Duodenal mucosa (tissue), 2 donors: ENCODE measurements at regions not wholly inside any gene's neighbourhood (a gene's known extent, or its start where the extent isn't known, plus 50 kb on each side); places are given as distances from the start of the nearest gene placed in this dataset.

Experiments
- H3K27ac ChIP-seq: one replicate; pipeline ENCODE4 v1.7.0; 2013; ENCODE audit warnings: low read depth, low read length
- H3K27me3 ChIP-seq, 2 donors: one replicate each; pipeline ENCODE4 v1.7.0; 2013; ENCODE audit warnings: low read length in 2 of 2, control low read depth in 1 of 2; ENCODE audit not compliant: insufficient read depth in 2 of 2, control insufficient read depth in 1 of 2
- H3K36me3 ChIP-seq, 2 donors: one replicate each; pipeline ENCODE4 v1.7.0; 2013; ENCODE audit warnings: low read length in 2 of 2, control low read depth in 1 of 2; ENCODE audit not compliant: insufficient read depth in 2 of 2, control insufficient read depth in 1 of 2
- H3K4me1 ChIP-seq, 2 donors: one replicate each; pipeline ENCODE4 v1.7.0; 2013; ENCODE audit warnings: low read length in 2 of 2, control low read depth in 1 of 2; ENCODE audit not compliant: insufficient read depth in 2 of 2, control insufficient read depth in 1 of 2
- H3K4me3 ChIP-seq, 2 donors: one replicate each; pipeline ENCODE4 v1.7.0; 2013; ENCODE audit warnings: low read length in 2 of 2, low read depth in 1 of 2
- H3K9ac ChIP-seq, 2 donors: one replicate each; pipeline ENCODE4 v1.7.0; 2013; ENCODE audit warnings: low read length in 2 of 2, low read depth in 1 of 2
- H3K9me3 ChIP-seq, 2 donors: one replicate each; pipeline ENCODE4 v1.7.0; 2013; ENCODE audit warnings: low read length in 2 of 2, control low read depth in 1 of 2; ENCODE audit not compliant: control insufficient read depth in 1 of 2

DNA sequence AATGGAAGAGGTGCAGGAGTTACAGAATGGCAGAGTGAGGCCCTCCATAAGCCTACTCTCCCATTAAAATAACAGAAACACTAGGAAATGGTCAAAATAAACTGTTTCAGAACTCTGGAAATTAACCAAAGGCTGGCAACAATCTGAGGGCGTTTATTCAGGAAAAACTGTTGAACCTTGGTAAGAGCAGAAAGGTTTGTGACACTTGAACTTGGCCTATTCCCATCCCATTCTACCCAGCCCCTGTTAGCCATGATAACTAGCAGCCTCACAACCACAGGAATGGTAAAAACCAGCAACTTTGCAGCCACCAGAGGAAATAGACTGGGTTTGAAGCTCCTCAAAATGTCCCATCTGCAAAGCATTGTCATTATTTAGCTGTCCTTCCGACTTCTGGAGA is 256.8 kb downstream of the RHOU start:
- Histone ChIP-seq H3K27me3 (no peaks in the 10 kb centered on the region), H3K4me3 (no peak overlapping the region), H3K9me3 (no peaks in the 10 kb centered on the region), H3K27ac (no peak overlapping the region), H3K4me1 (peaks cover 5 to 11% of the 10 kb centered on the region in 2 donors), H3K36me3 (no peaks in the 10 kb centered on the region), H3K9ac (no peak overlapping the region)

GRCh38 chr1:228992907-228993535 is 257.7 kb downstream of the RHOU start:
- H3K27ac ChIP-seq = no peak overlapping the region
- no peak overlapping the region for H3K4me3 ChIP-seq
- no peaks in the 10 kb centered on the region for H3K36me3 ChIP-seq
- H3K4me1 ChIP-seq = peaks cover 5 to 11% of the 10 kb centered on the region in 2 donors
- H3K27me3 ChIP-seq = no peaks in the 10 kb centered on the region
- H3K9me3 ChIP-seq = no peaks in the 10 kb centered on the region
- no peak overlapping the region for H3K9ac ChIP-seq

GRCh38 chr1:228994676-228995594 is 259.7 kb downstream of the RHOU start:
- H3K9me3 ChIP-seq = no peaks in the 10 kb centered on the region
- no peak overlapping the region for H3K4me3 ChIP-seq
- H3K27me3 ChIP-seq = no peaks in the 10 kb centered on the region
- no peak overlapping the region for H3K9ac ChIP-seq
- no peak overlapping the region for H3K27ac ChIP-seq
- H3K4me1 ChIP-seq = peaks cover 5 to 11% of the 10 kb centered on the region in 2 donors
- no peaks in the 10 kb centered on the region for H3K36me3 ChIP-seq

- H3K9ac ChIP-seq = no peak overlapping the region
- H3K4me1 ChIP-seq = no peaks in the 10 kb centered on the region
- no peaks in the 10 kb centered on the region for H3K9me3 ChIP-seq
- no peak overlapping the region for H3K27ac ChIP-seq
- H3K27me3 ChIP-seq = no peaks in the 10 kb centered on the region
- H3K4me3 ChIP-seq = no peak overlapping the region
- no peaks in the 10 kb centered on the region for H3K36me3 ChIP-seq
Observed at GRCh38 chr1:228996281-228996680, 261.0 kb downstream of the RHOU start.

DNA sequence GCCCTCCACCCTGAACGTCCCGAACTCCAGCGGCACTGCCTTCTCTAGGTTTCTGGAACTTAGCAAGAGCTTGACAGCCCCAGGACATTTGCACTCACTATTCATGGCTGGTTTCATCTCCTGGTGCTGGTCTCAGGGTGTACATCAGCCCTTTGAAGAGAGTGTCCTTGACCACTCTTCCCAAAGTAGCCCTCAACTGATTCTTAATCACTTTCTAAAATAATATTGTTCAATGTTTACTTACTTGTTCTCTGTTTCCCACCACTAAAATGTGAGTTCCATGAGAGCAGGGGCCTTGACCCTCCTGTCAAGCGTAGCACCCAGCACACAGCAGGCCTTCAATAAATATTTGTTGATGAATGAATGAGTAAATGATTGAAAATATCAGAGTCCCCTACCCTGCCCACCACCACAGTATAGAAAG is 262.5 kb downstream of the RHOU start:
- no peaks in the 10 kb centered on the region for H3K4me1 ChIP-seq
- H3K9me3 ChIP-seq = no peaks in the 10 kb centered on the region
- no peaks in the 10 kb centered on the region for H3K36me3 ChIP-seq
- no peaks in the 10 kb centered on the region for H3K27me3 ChIP-seq
- no peak overlapping the region for H3K4me3 ChIP-seq
- H3K27ac ChIP-seq = no peak overlapping the region
- no peak overlapping the region for H3K9ac ChIP-seq

- Histone ChIP-seq H3K9me3 (no peaks in the 10 kb centered on the region), H3K9ac (no peak overlapping the region), H3K4me3 (no peak overlapping the region), H3K36me3 (no peaks in the 10 kb centered on the region), H3K4me1 (no peaks in the 10 kb centered on the region), H3K27ac (no peak overlapping the region), H3K27me3 (no peaks in the 10 kb centered on the region)
Observed at GRCh38 chr1:228998179-228998578, 262.9 kb downstream of the RHOU start.

DNA sequence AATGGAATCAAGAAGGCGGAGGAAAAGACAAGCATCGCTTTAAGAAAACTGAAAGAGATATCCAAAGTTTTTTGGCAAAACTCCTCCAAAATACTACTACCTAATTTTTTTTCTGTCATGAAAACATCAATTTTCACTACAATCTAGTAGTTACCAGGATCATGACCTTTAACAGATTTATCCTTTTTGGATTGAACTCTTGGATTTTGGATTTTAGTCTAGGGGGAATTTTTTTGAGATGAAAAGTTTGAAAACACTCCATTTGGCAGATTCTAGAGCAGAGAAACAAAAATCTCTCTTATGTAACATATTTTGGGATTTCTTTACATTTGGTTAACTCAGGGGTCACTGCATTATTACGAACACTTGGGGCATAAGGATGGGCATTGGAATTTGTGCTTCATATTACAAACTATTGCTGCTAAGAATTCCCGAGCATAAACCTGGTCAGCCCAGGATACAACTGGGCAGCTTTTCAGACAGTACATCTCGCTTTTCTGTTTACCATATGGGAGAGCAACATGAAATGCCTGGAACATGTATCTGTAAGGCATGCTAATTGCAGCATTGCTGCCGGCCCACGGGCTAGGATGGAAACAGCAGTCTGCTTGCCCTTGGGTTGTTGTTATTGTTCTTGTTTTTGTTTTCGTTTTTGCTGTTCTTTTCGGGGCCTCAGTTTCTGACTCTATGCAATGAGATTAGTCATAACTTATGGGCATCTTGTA is 264.3 kb downstream of the RHOU start:
- Histone ChIP-seq H3K4me3 (no peak overlapping the region), H3K36me3 (no peaks in the 10 kb centered on the region), H3K9ac (no peak overlapping the region), H3K27ac (no peak overlapping the region), H3K4me1 (no peaks in the 10 kb centered on the region), H3K27me3 (no peaks in the 10 kb centered on the region), H3K9me3 (no peaks in the 10 kb centered on the region)

DNA sequence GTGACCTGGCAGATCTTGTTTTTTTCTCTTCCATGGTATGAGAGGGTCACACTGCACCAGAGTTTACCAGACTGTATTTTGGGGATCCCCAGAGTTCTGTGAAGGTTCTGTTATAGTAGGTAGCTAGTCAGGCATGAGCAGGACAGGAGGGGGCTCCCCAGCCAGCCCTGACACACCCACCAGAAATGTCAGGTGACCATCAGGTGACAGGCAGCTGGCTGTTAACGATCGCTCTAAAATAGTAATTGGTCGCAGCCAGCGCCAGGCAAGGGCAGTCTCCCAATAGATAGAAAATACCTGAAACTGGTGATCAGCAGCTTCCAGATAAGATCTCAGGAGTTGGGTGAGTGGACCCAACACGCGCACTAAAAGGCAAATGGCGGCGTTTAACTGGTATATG is 264.9 kb downstream of the RHOU start:
- Histone ChIP-seq H3K27me3 (no peaks in the 10 kb centered on the region), H3K4me3 (no peak overlapping the region), H3K36me3 (no peaks in the 10 kb centered on the region), H3K27ac (no peak overlapping the region), H3K9ac (no peak overlapping the region), H3K9me3 (no peaks in the 10 kb centered on the region), H3K4me1 (no peaks in the 10 kb centered on the region)

- no peak overlapping the region for H3K9ac ChIP-seq
- H3K9me3 ChIP-seq = no peaks in the 10 kb centered on the region
- H3K27ac ChIP-seq = no peak overlapping the region
- H3K4me1 ChIP-seq = no peaks in the 10 kb centered on the region
- no peaks in the 10 kb centered on the region for H3K36me3 ChIP-seq
- H3K27me3 ChIP-seq = no peaks in the 10 kb centered on the region
- H3K4me3 ChIP-seq = no peak overlapping the region
Observed at GRCh38 chr1:229001467-229002011, 266.3 kb downstream of the RHOU start.

GRCh38 chr1:229002037-229002436 is 266.8 kb downstream of the RHOU start:
- no peaks in the 10 kb centered on the region for H3K4me1 ChIP-seq
- no peak overlapping the region for H3K4me3 ChIP-seq
- H3K36me3 ChIP-seq = no peaks in the 10 kb centered on the region
- H3K9ac ChIP-seq = no peak overlapping the region
- H3K9me3 ChIP-seq = no peaks in the 10 kb centered on the region
- H3K27me3 ChIP-seq = no peaks in the 10 kb centered on the region
- H3K27ac ChIP-seq = no peak overlapping the region
